Panc1 (cell line): ENCODE measurements at regions not wholly inside any gene's neighbourhood (a gene's known extent, or its start where the extent isn't known, plus 50 kb on each side); places are given as distances from the start of the nearest gene placed in this dataset.

Experiments used
- ATAC-seq: fragments of 200-7000 bp; cut with Tn5 transposase; 2 replicates; pipeline ENCODE4 v1.9.1; 2020; ENCODE audit warnings: mild to moderate bottlenecking, moderate library complexity
- BruUV-seq: library from RNA; stranded (reverse); fragments of 400-500 nt; replicated peaks from 2 replicates; lab custom pipeline; 2021; lab: Mats Ljungman, UMichigan
- CTCF ChIA-PET: fragments of 300-600 bp; sonication (Branson Sonifier 250); formaldehyde crosslinking; loops from one replicate; lab custom pipeline; 2022; ENCODE audit warnings: antibody characterized with exemption; lab: Charles Lee
- POLR2A ChIA-PET: fragments of 300-600 bp; sonication (Branson Sonifier 250); formaldehyde crosslinking; loops from one replicate; lab custom pipeline; 2022; ENCODE audit warnings: antibody characterized with exemption; lab: Charles Lee
- DNase-seq: peaks from one replicate; pipeline ENCODE4 v3.0.0-alpha.2; 2010; ENCODE audit warnings: low read depth, low spot score
- H3K27ac ChIP-seq: 2 replicates; pipeline ENCODE4 v1.5.1; 2011; ENCODE audit warnings: mild to moderate bottlenecking, low read length, inconsistent platforms
- H3K27me3 ChIP-seq: fragments of 200-500 bp; sonication (Bioruptor generic); 2 replicates; pipeline ENCODE4 v1.6.0; 2014; ENCODE audit warnings: low read length, inconsistent platforms; ENCODE audit not compliant: control insufficient read depth, insufficient read depth
- H3K36me3 ChIP-seq: fragments of 200-500 bp; sonication (Bioruptor generic); 2 replicates; pipeline ENCODE4 v1.5.1; 2014; ENCODE audit warnings: inconsistent platforms, mild to moderate bottlenecking, low read length, moderate library complexity; ENCODE audit not compliant: control insufficient read depth, insufficient read depth
- H3K4me1 ChIP-seq: 2 replicates; pipeline ENCODE4 v1.5.1; 2011; ENCODE audit warnings: inconsistent platforms, mild to moderate bottlenecking, low read length, moderate library complexity; ENCODE audit not compliant: control insufficient read depth, insufficient read depth
- H3K4me3 ChIP-seq, 2 experiments: 2 replicates each; pipeline ENCODE4 v1.5.1; 2011 to 2012; ENCODE audit warnings: low read depth in 2 of 2, low read length in 2 of 2, mild to moderate bottlenecking in 2 of 2, inconsistent platforms in 1 of 2, moderate library complexity in 1 of 2
- H3K9me3 ChIP-seq: fragments of 200-500 bp; sonication (Bioruptor generic); 2 replicates; pipeline ENCODE4 v1.5.1; 2014; ENCODE audit warnings: low read depth, mild to moderate bottlenecking, inconsistent platforms, low read length, moderate library complexity; ENCODE audit not compliant: control insufficient read depth, insufficient read depth
- CTCF ChIP-seq: fragments of 450-650 bp; IDR thresholded peaks from 2 replicates; pipeline ENCODE4 v1.5.1; 2017; ENCODE audit warnings: mild to moderate bottlenecking
- SIN3A ChIP-seq: IDR thresholded peaks from 2 replicates; pipeline ENCODE4 v1.6.1; 2012; ENCODE audit warnings: low read depth, mild to moderate bottlenecking, low read length, moderate library complexity, borderline replicate concordance; ENCODE audit not compliant: insufficient read depth
- in situ Hi-C: cut with HindIII; loops from 2 replicates; pipeline ENCODE4 v1.10.0; 2016; ENCODE audit warnings: low sequenced_read_pairs, low pct_unique_long_range_greater_than_20kb
- intact Hi-C: fragments of 100-400 bp; cut with micrococcal nuclease; formaldehyde crosslinking; loops from one replicate; pipeline ENCODE4 v1.10.0; 2022; ENCODE audit not compliant: unreplicated experiment

- ATAC-seq (no peak), DNase-seq (no peak)
- ChIA-PET POLR2A (no interaction called here), CTCF (no interaction called here)
- H3K4me1 ChIP-seq, result no peaks in the 10 kb centered on the region
- H3K9me3 ChIP-seq, result no peaks in the 10 kb centered on the region
- no peaks in the 10 kb centered on the region for H3K27me3 ChIP-seq
- H3K27ac ChIP-seq, result no peak overlapping the region
- intact Hi-C loops (no loop called here), in situ Hi-C loops (no loop called here)
- no TSS peak for BruUV-seq
- H3K36me3 ChIP-seq, result no peaks in the 10 kb centered on the region
- TF ChIP-seq SIN3A (no peak), CTCF (peak; percentile 15; the same call in 1 of the 2 replicates)
- H3K4me3 ChIP-seq, result no peak overlapping the region
Measured at GRCh38 chr20:8082025-8082424, 50.0 kb upstream of the PLCB1 start.
